HG03097 (cell line): ENCODE measurements at regions not wholly inside any gene's neighbourhood (a gene's known extent, or its start where the extent isn't known, plus 50 kb on each side); places are given as distances from the start of the nearest gene placed in this dataset.
"Not testable (repeated sequence)": the region's sequence is repeated elsewhere in the genome, so short reads cannot be mapped to it uniquely, and the experiment has no call there.

ENCODE experiments used
- ATAC-seq: cut with Tn5 transposase; IDR thresholded peaks from one replicate; pipeline ENCODE4 v1.9.1; 2021; ENCODE audit not compliant: unreplicated experiment, low FRiP score

GRCh38 chr1:221981461-221981860 lies 239.6 kb upstream of the DUSP10 start:
- ATAC-seq: no peak

DNA sequence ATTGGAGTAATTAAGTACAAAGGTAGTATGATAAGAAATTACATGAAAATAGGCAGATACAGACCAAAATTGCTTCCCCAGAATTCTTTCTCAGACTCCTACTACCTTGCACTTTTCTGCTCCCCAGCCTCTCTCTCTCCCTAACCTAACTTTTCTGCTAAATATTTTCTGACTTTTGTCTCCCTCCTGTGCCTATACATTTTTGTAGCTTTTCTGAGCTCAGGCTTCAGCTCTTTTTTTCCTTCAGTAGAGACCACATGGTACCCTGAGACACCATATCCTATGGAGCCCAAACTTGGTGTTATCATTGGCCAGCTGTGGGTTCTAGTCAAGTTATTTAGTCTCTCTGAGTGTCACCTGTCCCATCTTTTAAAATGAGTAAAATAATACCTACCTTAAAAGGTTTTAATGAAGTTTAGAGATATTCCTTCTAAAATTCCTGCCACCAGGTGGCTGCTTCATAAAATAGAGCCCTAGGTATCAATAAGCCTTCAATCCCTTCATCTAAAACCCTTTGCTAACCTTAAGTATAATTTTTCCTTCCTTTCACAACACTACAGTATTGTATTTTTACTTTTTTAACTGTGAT lies 237.6 kb upstream of the DUSP10 start:
- no peak for ATAC-seq

DNA sequence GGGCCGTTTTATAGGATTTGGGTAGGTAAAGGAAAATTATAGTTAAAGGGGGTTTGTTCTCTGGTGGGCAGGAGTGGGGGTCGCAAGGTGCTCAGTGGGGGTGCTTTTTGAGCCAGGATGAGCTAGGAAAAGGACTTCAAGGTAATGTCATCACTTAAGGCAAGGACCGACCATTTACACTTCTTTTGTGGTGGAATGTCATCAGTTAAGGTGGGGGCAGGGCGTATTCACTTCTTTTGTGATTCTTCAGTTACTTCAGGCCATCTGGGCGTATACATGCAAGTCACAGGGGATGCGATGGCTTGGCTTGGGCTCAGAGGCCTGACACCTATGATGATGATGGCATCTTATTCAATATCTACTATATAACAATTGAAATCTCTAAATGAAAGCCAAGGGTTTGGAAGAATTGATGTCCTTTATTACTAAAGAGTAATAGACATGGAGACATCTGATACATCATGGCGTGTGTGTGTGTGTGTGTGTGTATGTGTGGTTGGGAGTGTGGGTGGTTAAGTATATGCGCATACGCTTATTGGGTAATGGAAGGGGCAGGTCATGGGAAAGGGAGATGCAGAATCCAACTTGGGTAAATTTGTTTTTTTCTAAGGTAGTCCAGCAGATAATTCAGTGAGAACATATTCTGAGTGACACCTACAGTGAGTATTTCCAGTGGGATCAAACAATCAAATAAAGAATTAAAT lies 236.9 kb upstream of the DUSP10 start:
- not testable (repeated sequence) for ATAC-seq

DNA sequence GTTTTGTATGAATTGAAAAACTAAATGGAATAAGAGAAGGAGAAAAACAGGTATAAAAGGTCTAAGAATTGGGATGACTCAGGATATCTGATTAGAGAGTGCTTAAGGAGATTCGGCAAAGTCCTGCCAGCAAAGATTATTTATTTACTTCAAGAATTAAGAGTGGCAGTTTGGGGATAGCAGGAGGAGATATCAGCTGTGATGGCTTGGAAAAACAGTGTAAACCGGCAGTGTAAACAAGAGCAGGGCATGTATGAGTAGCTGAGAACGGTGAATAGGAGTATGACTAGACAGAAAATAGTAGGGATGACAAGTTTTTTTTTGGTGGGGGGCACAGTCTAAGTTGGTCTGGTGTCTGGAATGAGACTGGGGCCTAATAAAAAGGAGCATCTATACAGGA lies 231.9 kb upstream of the DUSP10 start:
- ATAC-seq: not testable (repeated sequence)

GRCh38 chr1:221972276-221973235 lies 230.7 kb upstream of the DUSP10 start:
- no peak for ATAC-seq

DNA sequence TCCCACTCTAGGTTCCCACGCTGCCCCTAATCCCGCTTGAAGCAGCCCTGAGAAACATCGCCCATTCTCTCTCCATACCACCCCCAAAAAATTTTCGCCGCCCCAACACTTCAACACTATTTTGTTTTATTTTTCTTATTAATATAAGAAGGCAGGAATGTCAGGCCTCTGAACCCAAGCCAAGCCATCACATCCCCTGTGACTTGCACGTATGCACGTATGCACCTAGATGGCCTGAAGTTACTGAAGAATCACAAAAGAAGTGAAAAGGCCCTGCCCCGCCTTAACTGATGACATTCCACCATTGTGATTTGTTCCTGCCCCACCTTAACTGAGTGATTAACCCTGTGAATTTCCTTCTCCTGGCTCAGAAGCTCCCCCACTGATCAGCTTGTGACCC lies 229.1 kb upstream of the DUSP10 start:
- not testable (repeated sequence) for ATAC-seq

GRCh38 chr1:221969298-221969858 lies 227.5 kb upstream of the DUSP10 start:
- not testable (repeated sequence) for ATAC-seq

DNA sequence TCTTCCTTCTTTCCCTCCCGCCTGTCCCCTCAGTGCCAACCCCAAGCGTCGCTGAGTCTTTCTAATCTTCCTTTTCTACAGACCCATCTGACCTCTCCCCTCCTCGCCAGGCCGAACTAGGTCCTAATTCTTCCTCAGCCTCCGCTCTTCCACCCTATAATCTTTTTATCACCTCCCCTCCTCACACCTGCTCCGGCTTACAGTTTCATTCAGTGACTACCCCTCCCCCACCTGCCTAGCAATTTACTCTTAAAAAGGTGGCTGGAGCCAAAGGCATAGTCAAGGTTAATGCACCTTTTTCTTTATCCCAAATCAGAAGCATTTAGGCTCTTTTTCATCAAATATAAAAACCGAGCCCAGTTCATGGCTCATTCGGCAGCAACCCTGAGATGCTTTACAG lies 225.6 kb upstream of the DUSP10 start:
- ATAC-seq: not testable (repeated sequence)

GRCh38 chr1:221966888-221967287 lies 225.0 kb upstream of the DUSP10 start:
- ATAC-seq: not testable (repeated sequence)

DNA sequence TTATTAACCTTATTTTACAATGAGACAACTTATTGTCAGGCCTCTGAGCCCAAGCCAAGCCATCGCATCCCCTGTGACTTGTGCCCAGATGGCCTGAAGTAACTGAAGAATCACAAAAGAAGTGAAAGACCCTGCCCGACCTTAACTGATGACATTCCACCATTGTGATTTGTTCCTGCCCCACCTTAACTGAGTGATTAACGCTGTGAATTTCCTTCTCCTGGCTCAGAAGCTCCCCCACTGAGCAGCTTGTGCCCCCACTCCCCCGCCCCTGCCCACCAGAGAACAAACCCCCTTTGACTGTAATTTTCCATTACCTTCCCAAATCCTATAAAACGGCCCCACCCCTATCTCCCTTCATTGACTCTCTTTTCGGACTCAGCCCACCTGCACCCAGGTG lies 224.0 kb upstream of the DUSP10 start:
- ATAC-seq: not testable (repeated sequence)

DNA sequence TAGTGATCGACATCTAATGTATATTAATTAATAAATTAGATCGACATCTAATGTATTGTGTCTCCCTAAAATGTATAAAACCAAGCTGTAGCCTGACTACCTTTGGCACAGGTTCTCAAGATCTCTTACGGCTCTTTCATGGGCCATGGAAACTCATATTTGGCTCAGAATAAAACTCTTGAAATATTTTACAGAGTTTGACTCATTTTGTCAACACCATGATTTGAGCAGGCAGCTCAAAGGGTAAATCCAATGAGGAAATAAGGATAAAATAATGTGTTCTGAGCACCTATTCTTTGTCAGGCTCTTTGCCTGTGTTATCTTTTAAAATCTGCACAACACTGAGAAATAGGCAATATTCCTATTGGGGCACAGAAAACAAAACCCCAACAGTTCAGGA lies 223.4 kb upstream of the DUSP10 start:
- no peak for ATAC-seq

- no peak for ATAC-seq
Measured at GRCh38 chr1:221963742-221964141, 221.9 kb upstream of the DUSP10 start.

DNA sequence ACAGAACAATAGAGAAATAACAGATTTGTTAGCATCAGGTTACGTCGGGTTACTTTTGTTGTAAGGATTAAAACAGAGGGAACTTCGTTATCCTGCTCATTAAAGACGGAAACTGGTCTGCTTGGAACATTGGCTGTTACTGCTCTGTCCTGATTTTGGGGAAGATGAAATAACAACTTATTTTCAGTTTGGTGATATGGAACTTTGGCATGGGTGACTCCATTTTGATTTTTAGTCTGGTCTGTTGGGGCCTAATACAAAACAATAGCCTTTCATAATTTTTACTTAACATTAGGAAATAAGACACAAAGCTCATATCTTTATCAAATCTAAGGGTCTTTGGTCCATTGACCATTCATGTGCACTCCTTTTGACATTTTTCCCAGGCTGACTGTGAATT lies 220.5 kb upstream of the DUSP10 start:
- ATAC-seq: no peak

DNA sequence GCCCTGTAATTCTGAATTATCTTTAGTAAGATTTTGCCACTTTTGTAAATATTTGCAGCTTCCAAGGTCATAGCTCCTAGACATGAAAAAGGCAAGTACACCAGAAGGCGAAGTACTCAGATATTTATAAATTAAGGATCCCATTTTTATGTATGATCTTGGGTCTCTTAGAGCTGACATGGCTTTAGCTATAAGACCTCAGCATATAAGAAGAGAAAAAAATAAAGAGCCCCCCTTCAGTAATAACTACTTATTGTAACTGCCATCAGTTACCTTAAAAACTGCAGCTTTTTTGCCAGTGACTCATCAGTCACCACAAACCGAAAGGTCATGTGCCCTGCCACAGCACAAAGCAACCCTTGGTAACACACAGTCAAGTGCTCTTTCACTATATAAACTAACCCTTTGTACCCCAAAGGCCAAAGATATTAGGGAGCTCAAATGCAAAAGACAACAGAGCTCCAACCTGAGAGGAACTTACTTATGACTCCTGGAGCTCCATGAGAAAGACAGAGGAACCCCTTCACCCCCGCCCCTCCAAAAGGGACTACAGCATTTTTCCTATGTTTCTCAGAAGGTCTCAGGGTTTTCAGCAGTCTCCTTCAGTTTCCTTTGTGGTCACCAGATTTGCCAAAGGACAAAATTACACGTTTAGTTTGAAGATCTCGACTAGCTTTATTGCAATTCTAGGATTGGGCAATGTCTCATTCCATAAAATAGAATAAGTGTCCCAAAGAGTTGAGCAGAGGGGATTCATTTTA lies 219.8 kb upstream of the DUSP10 start:
- ATAC-seq: peak; percentile 87

- not testable (repeated sequence) for ATAC-seq
Measured at GRCh38 chr1:221958161-221958562, 216.3 kb upstream of the DUSP10 start.

DNA sequence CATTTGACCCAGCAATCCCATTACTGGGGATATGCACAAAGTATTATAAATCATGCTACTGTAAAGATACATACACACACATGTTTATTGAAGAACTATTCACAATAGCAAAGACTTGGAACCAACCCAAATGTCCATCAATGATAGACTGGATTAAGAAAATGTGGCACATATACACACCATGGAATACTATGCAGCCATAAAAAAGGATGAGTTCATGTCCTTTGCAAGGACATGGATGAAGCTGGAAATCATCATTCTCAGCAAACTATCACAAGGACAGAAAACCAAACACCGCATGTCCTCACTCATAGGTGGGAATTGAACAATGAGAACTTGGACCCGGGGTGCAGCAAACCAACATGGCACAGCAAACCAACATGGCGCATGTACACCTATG lies 215.5 kb upstream of the DUSP10 start:
- ATAC-seq: not testable (repeated sequence)

DNA sequence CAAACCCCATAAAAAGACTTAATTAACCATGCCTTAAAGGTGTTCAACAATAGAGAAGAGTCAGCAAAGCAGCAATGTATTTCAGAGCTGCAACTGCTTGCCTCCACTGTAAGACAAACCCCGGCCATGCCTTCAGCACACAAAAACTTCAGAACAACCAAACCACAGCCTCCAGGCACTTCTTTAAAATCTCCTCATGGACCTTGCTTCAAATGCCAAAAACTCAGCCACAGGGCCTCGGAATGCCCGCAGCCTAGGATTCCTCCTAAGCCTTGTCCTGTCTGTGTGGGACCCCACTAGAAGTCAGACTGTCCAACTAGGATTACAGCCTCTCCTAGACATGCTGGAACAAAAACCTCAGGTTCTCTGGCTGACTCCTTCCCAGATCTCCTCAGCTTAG lies 208.1 kb upstream of the DUSP10 start:
- ATAC-seq: no peak

DNA sequence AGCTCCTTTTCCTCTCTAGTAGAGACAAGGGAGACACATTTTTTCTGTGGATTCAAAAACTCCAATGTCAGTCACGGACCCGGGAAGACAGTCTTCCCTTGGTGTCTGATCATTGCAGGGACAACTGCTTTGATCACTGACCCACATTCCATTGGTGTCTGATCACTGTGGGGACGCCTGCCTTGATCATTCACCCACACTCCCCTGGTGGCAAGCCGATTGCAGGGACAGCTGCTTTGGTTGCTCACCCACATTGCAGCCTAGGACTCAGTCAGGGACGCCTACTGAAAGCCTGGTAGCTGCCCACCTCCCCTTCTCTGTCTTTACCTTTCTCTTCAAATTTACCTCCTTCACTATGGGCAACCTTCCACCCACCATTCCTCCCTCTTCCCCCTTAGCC lies 206.6 kb upstream of the DUSP10 start:
- no peak for ATAC-seq

- ATAC-seq: no peak
Measured at GRCh38 chr1:221947731-221948130, 205.8 kb upstream of the DUSP10 start.

DNA sequence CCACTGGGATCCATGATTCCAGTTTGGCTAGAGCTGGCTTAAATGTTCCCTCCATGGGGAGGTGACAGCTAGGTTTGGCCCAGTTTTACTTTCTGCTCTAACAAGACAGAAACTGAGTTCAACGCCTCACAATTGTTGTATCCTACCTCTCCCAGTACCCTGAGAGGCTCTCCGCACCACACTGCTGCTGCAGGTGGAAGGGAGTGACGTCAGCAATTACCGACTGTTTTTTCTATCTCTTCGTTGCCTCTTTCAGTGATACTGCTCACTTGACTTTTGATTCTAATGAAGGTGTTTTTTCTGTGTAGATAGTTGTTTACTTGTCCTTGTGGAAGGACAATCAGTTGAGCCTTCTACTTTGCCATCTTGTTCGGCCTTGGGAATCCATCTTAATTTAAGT lies 204.9 kb upstream of the DUSP10 start:
- ATAC-seq: no peak
